AG04450 (cell line): ENCODE measurements at regions not wholly inside any gene's neighbourhood (a gene's known extent, or its start where the extent isn't known, plus 50 kb on each side); places are given as distances from the start of the nearest gene placed in this dataset.

Experiments
- CTCF ChIA-PET: fragments of 300-600, 350-600 bp; formaldehyde crosslinking; extraction: SDS; loops from one replicate; lab custom pipeline; 2022; ENCODE audit warnings: antibody characterized with exemption, inconsistent platforms; lab: Charles Lee
- POLR2A ChIA-PET: fragments of 350-600 bp; formaldehyde crosslinking; extraction: SDS; loops from one replicate; lab custom pipeline; 2021; ENCODE audit warnings: antibody characterized with exemption, inconsistent platforms; lab: Yijun Ruan, JAX
- DNase-seq: peaks from one replicate; pipeline ENCODE4 v3.0.0-alpha.2; 2011; ENCODE audit warnings: low read depth, low spot score
- H3K27ac ChIP-seq: one replicate; pipeline ENCODE4 v1.5.1; 2012; ENCODE audit warnings: low read depth, low read length, control low read depth
- H3K27me3 ChIP-seq: one replicate; pipeline ENCODE4 v1.6.0; 2012; ENCODE audit warnings: low read length; ENCODE audit not compliant: control insufficient read depth, insufficient read depth
- H3K4me3 ChIP-seq: 2 replicates; pipeline ENCODE4 v1.5.1; 2011; ENCODE audit warnings: mild to moderate bottlenecking, low read depth, low read length, control low read depth
- H3K9me3 ChIP-seq: 2 replicates; pipeline ENCODE4 v1.5.1; 2012; ENCODE audit warnings: low read length; ENCODE audit not compliant: control insufficient read depth, insufficient read depth
- TF ChIP-seq, protein P1 (sequence below): IDR thresholded peaks from 2 replicates; pipeline ENCODE4 v1.5.1; 2011; ENCODE audit warnings: low read depth, low read length, control low read depth, inconsistent platforms

GRCh38 chr1:71269179-71269578 lies 188.3 kb upstream of the ZRANB2 start:
- CTCF ChIA-PET = no interaction called here
- Histone ChIP-seq H3K27me3 (no peaks in the 10 kb centered on the region), H3K27ac (no peak overlapping the region), H3K9me3 (no peaks in the 10 kb centered on the region), H3K4me3 (no peak overlapping the region)
- DNase-seq = no peak
- TF ChIP-seq, protein P1, sequence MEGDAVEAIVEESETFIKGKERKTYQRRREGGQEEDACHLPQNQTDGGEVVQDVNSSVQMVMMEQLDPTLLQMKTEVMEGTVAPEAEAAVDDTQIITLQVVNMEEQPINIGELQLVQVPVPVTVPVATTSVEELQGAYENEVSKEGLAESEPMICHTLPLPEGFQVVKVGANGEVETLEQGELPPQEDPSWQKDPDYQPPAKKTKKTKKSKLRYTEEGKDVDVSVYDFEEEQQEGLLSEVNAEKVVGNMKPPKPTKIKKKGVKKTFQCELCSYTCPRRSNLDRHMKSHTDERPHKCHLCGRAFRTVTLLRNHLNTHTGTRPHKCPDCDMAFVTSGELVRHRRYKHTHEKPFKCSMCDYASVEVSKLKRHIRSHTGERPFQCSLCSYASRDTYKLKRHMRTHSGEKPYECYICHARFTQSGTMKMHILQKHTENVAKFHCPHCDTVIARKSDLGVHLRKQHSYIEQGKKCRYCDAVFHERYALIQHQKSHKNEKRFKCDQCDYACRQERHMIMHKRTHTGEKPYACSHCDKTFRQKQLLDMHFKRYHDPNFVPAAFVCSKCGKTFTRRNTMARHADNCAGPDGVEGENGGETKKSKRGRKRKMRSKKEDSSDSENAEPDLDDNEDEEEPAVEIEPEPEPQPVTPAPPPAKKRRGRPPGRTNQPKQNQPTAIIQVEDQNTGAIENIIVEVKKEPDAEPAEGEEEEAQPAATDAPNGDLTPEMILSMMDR = no peak
- POLR2A ChIA-PET = no interaction called here

DNA sequence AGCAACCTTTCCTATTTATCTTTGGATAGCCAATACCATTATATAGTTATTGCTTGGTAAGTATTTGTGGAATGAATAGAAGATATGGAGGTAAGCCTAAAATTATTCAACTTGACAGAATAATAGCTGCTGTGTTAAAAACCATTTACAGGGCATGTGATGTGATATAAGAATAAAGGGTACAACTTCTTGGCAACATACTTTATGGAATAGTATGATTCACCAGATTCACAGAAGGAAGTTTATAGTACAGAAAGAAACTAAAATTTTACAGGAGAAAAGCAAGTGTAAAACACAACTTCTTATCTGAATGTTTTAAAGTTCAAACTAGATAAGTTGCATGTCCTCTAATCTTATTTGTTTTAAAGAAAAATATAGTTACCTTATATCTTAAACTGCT lies 186.4 kb upstream of the ZRANB2 start:
- TF ChIP-seq, protein P1 = no peak
- H3K27ac ChIP-seq = no peak overlapping the region
- no peak for DNase-seq
- no peaks in the 10 kb centered on the region for H3K9me3 ChIP-seq
- CTCF ChIA-PET = no interaction called here
- H3K27me3 ChIP-seq = no peaks in the 10 kb centered on the region
- POLR2A ChIA-PET = no interaction called here
- H3K4me3 ChIP-seq = no peak overlapping the region

DNA sequence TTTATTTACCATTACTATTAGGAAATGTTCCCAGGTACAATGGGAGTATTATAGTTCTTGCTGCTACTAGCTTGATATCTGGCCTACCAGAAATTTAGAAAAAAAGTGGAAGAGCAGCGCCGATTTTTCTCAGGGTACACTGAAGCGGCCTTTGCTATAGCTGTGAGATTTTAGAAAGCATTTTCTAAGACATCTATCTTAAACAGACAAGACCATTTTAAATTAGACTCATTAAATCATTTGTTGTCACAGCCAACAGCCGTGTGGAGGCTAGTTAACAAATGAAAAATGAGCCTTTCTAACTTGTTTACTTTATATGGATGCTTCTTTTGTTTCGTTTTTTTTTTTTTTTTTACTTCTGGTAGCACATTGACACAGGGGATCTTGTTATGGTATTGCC lies 183.2 kb upstream of the ZRANB2 start:
- TF ChIP-seq, protein P1 = no peak
- Histone ChIP-seq H3K27me3 (no peaks in the 10 kb centered on the region), H3K4me3 (no peak overlapping the region), H3K27ac (no peak overlapping the region), H3K9me3 (no peaks in the 10 kb centered on the region)
- DNase-seq = no peak
- ChIA-PET CTCF (no interaction called here), POLR2A (no interaction called here)

DNA sequence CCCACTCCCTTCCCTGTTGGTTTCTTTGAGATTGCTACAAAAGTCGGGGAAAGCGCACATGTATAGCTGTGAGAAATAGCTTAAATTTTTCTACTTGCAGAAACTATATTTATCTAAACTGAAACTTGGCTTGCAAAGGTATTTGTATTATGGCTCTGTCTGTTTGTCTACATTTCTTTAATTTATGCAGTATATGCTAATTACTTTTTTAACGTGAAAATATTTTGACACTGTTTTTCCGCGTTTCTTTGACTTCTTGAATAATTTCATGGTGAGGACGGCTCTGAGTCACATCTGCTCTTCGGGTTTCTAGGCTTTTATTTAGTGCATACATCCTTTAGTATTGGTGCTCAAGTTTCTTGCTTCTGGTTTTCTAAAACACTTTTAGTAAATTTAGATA lies 182.1 kb upstream of the ZRANB2 start:
- ChIA-PET CTCF (no interaction called here), POLR2A (no interaction called here)
- H3K27me3 ChIP-seq = no peaks in the 10 kb centered on the region
- TF ChIP-seq, protein P1 = no peak
- no peaks in the 10 kb centered on the region for H3K9me3 ChIP-seq
- H3K4me3 ChIP-seq = no peak overlapping the region
- no peak for DNase-seq
- no peak overlapping the region for H3K27ac ChIP-seq

DNA sequence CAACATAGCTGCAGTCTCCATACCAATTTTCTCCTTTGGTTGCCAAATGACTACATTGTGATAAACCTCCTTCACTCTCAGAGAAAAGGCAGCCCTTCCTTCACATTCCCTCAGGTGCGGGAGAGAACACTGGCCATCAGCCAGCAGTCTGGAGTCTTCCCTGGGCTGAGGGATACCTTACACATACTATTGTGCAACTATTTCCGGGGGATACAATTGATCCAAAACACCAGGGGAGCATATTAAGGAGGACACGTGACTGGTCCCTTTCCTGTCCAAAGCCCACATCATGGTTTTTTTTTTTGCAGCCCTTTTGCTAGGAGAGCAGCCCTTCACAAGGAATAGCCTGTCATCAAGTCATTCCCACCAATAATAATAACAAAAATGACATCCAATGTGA lies 172.1 kb upstream of the ZRANB2 start:
- ChIA-PET CTCF (interaction anchor here (0.6 kb wide), 1 partner anchor 1242 kb away, joined by 4 read pairs; no protein-coding TSS in a partner anchor), POLR2A (no interaction called here)
- TF ChIP-seq, protein P1 = no peak

More for the DNA sequence above, 172.1 kb upstream of the ZRANB2 start:
- no peak overlapping the region for H3K27ac ChIP-seq
- no peaks in the 10 kb centered on the region for H3K9me3 ChIP-seq
- H3K4me3 ChIP-seq = no peak overlapping the region
- no peaks in the 10 kb centered on the region for H3K27me3 ChIP-seq
- no peak for DNase-seq
